Thyroid gland (tissue), 4 donors: ENCODE measurements at regions not wholly inside any gene's neighbourhood (a gene's known extent, or its start where the extent isn't known, plus 50 kb on each side); places are given as distances from the start of the nearest gene placed in this dataset.

Experiments
- DNase-seq, 2 donors: peaks; one replicate each; pipeline ENCODE4 v3.0.0-alpha.2; 2019
- H3K27ac ChIP-seq, 3 donors: fragments of 200-600 bp; sonication (generic); 1 replicate in 2 of 3; 2 replicates in 1 of 3; pipeline ENCODE4 v1.5.1; 2016 to 2019; ENCODE audit warnings: mild to moderate bottlenecking in 1 of 3, moderate library complexity in 1 of 3
- H3K27me3 ChIP-seq: fragments of 200-600 bp; sonication (generic); one replicate; pipeline ENCODE4 v1.5.1; 2019
- H3K36me3 ChIP-seq, 2 donors: fragments of 200-600 bp; sonication (generic); one replicate each; pipeline ENCODE4 v1.5.1; 2016 to 2019
- H3K4me1 ChIP-seq, 2 donors: fragments of 200-600 bp; sonication (generic); one replicate each; pipeline ENCODE4 v1.5.1; 2017 to 2019
- H3K4me3 ChIP-seq, 3 donors: fragments of 200-600 bp; sonication (generic); replicated peaks in 1 of 3; 1 replicate in 2 of 3; 2 replicates in 1 of 3; pipeline ENCODE4 v1.5.1; 2016; ENCODE audit warnings: mild to moderate bottlenecking in 1 of 3
- H3K9me3 ChIP-seq: fragments of 200-600 bp; sonication (generic); one replicate; pipeline ENCODE4 v1.5.1; 2017
- CTCF ChIP-seq, 6 experiments: fragments of 200-600 bp in 3 of 6; fragments of 450-650 bp in 3 of 6; sonication (generic) in 3 of 6; IDR thresholded peaks; one replicate each; pipeline ENCODE4 v1.5.1; 2016 to 2019; ENCODE audit warnings: antibody characterized with exemption in 6 of 6, mild to moderate bottlenecking in 2 of 6, inconsistent platforms in 1 of 6, moderate library complexity in 1 of 6
- POLR2A ChIP-seq, 2 donors: fragments of 450-650 bp; IDR thresholded peaks; one replicate each; pipeline ENCODE4 v1.6.1; 2017; ENCODE audit warnings: antibody characterized with exemption in 2 of 2, mild to moderate bottlenecking in 2 of 2, moderate library complexity in 1 of 2
- WGBS, 2 donors: methylation state at CpG; one replicate each; pipeline ENCODE4 v1.1.5; 2017; 5-methylcytosine and 5-hydroxymethylcytosine counted together
- intact Hi-C: fragments of 100-400 bp; cut with DNase I; formaldehyde crosslinking; loops from one replicate; pipeline ENCODE4 v1.15.1; 2023

GRCh38 chr2:139055202-139055601, 275.0 kb upstream of the NXPH2 start:
- Histone ChIP-seq H3K4me3 (no peak overlapping the region), H3K27ac (no peak overlapping the region), H3K36me3 (no peaks in the 10 kb centered on the region), H3K4me1 (no peaks in the 10 kb centered on the region), H3K27me3 (no peaks in the 10 kb centered on the region), H3K9me3 (no peaks in the 10 kb centered on the region)
- TF ChIP-seq POLR2A (IDR thresholded peaks at IDR 0.05) (no peak), CTCF (IDR thresholded peaks at IDR 0.05) (no peak)
- WGBS, 2 donors = 29 to 34% methylated on average over 3 of the region's 3 CpGs
- intact Hi-C loops = no loop called here
- no peak for DNase-seq

- no peak for DNase-seq
- no peak for TF ChIP-seq POLR2A (IDR thresholded peaks at IDR 0.05)
- no peak for TF ChIP-seq CTCF (IDR thresholded peaks at IDR 0.05)
- H3K4me1 ChIP-seq = no peaks in the 10 kb centered on the region
- no peak overlapping the region for H3K27ac ChIP-seq
- no peak overlapping the region for H3K4me3 ChIP-seq
- no peaks in the 10 kb centered on the region for H3K36me3 ChIP-seq
- H3K27me3 ChIP-seq = no peaks in the 10 kb centered on the region
- no peaks in the 10 kb centered on the region for H3K9me3 ChIP-seq
- intact Hi-C loops = no loop called here
These were observed 267.8 kb upstream of the NXPH2 start for GRCh38 chr2:139048017-139048416.

- intact Hi-C loops = no loop called here
- H3K9me3 ChIP-seq = no peaks in the 10 kb centered on the region
- 59 to 65% methylated on average over 2 of the region's 2 CpGs for WGBS, 2 donors
- H3K27ac ChIP-seq = no peak overlapping the region
- H3K4me1 ChIP-seq = no peaks in the 10 kb centered on the region
- no peaks in the 10 kb centered on the region for H3K27me3 ChIP-seq
- H3K4me3 ChIP-seq = no peak overlapping the region
- no peak for TF ChIP-seq POLR2A (IDR thresholded peaks at IDR 0.05)
- no peak for TF ChIP-seq CTCF (IDR thresholded peaks at IDR 0.05)
- DNase-seq = no peak
- no peaks in the 10 kb centered on the region for H3K36me3 ChIP-seq
These were observed 265.3 kb upstream of the NXPH2 start for GRCh38 chr2:139045524-139045923.

GRCh38 chr2:139034064-139034463, 253.9 kb upstream of the NXPH2 start:
- no peak for DNase-seq
- H3K4me3 ChIP-seq = no peak overlapping the region
- no peaks in the 10 kb centered on the region for H3K27me3 ChIP-seq
- no peak overlapping the region for H3K27ac ChIP-seq
- TF ChIP-seq CTCF (IDR thresholded peaks at IDR 0.05) (no peak), POLR2A (IDR thresholded peaks at IDR 0.05) (no peak)
- H3K4me1 ChIP-seq = no peaks in the 10 kb centered on the region
- no peaks in the 10 kb centered on the region for H3K9me3 ChIP-seq
- no peaks in the 10 kb centered on the region for H3K36me3 ChIP-seq
- intact Hi-C loops = no loop called here

- no peak for DNase-seq
- Histone ChIP-seq H3K4me3 (no peak overlapping the region), H3K27ac (no peak overlapping the region), H3K36me3 (no peaks in the 10 kb centered on the region), H3K27me3 (no peaks in the 10 kb centered on the region), H3K4me1 (no peaks in the 10 kb centered on the region), H3K9me3 (no peaks in the 10 kb centered on the region)
- 21 to 22% methylated on average over 2 of the region's 2 CpGs for WGBS, 2 donors
- no peak for TF ChIP-seq POLR2A (IDR thresholded peaks at IDR 0.05)
- TF ChIP-seq CTCF (IDR thresholded peaks at IDR 0.05) = no peak
- intact Hi-C loops = no loop called here
These were observed 253.1 kb upstream of the NXPH2 start for GRCh38 chr2:139033300-139033699.
